IMR-90 (cell line): ENCODE measurements at regions not wholly inside any gene's neighbourhood (a gene's known extent, or its start where the extent isn't known, plus 50 kb on each side); places are given as distances from the start of the nearest gene placed in this dataset.

Experiments
- ATAC-seq: fragments of 200-7000 bp; cut with Tn5 transposase; 2 replicates; pipeline ENCODE4 v1.9.1; 2020; ENCODE audit warnings: low read depth, mild to moderate bottlenecking, moderate library complexity
- BruUV-seq: library from RNA; stranded (reverse); fragments of 400-500 nt; replicated peaks from 2 replicates; lab custom pipeline; 2021; lab: Mats Ljungman, UMichigan
- CTCF ChIA-PET: fragments of 300-600 bp; formaldehyde crosslinking; extraction: SDS; loops from one replicate; lab custom pipeline; 2021; ENCODE audit warnings: antibody characterized with exemption; lab: Yijun Ruan, JAX
- POLR2A ChIA-PET: fragments of 300-600 bp; sonication (Branson Sonifier 250); formaldehyde crosslinking; loops from one replicate; lab custom pipeline; 2022; ENCODE audit warnings: antibody characterized with exemption; ENCODE audit not compliant: unreplicated experiment; lab: Charles Lee
- DNase-seq: peaks from one replicate; pipeline ENCODE4 v3.0.0; 2013
- H2AFZ ChIP-seq: replicated peaks from 2 replicates; pipeline ENCODE3; 2013; ENCODE audit warnings: low read length, mild to moderate bottlenecking; ENCODE audit not compliant: poor library complexity
- H2AK5ac ChIP-seq: 2 replicates; pipeline ENCODE4 v1.6.1; 2013; ENCODE audit warnings: low read depth, low read length, inconsistent platforms
- H2AK9ac ChIP-seq: replicated peaks from 2 replicates; pipeline ENCODE3; 2013; ENCODE audit warnings: mild to moderate bottlenecking, low read depth, low read length, moderate library complexity; ENCODE audit not compliant: poor library complexity
- H2BK120ac ChIP-seq: 2 replicates; pipeline ENCODE4 v1.6.1; 2013; ENCODE audit warnings: low read depth, low read length, inconsistent platforms
- H2BK15ac ChIP-seq: 3 replicates; pipeline ENCODE4 v1.6.1; 2013; ENCODE audit warnings: low read depth, low read length, inconsistent platforms
- H2BK20ac ChIP-seq: 2 replicates; pipeline ENCODE4 v1.6.1; 2013; ENCODE audit warnings: low read depth, mild to moderate bottlenecking, inconsistent platforms, low read length, moderate library complexity
- H2BK5ac ChIP-seq: 2 replicates; pipeline ENCODE4 v1.6.1; 2013; ENCODE audit warnings: mild to moderate bottlenecking, low read depth, low read length, inconsistent platforms; ENCODE audit not compliant: poor library complexity, severe bottlenecking
- H3K14ac ChIP-seq: replicated peaks from 2 replicates; pipeline ENCODE4 v1.6.1; 2013; ENCODE audit warnings: low read depth, low read length, inconsistent platforms
- H3K18ac ChIP-seq: 2 replicates; pipeline ENCODE4 v1.6.1; 2013; ENCODE audit warnings: low read depth, low read length, control low read depth
- H3K23ac ChIP-seq: 2 replicates; pipeline ENCODE4 v1.6.1; 2013; ENCODE audit warnings: low read depth, low read length, inconsistent platforms
- H3K27ac ChIP-seq: 2 replicates; pipeline ENCODE4 v1.5.1; 2013; ENCODE audit warnings: mild to moderate bottlenecking, control low read depth, low read length; ENCODE audit not compliant: insufficient read depth
- H3K27me3 ChIP-seq: 2 replicates; pipeline ENCODE4 v1.6.1; 2013; ENCODE audit warnings: low read length; ENCODE audit not compliant: control insufficient read depth, insufficient read depth
- H3K36me3 ChIP-seq: 2 replicates; pipeline ENCODE4 v1.6.1; 2013; ENCODE audit warnings: low read length, mixed read lengths; ENCODE audit not compliant: control insufficient read depth, insufficient read depth
- H3K4ac ChIP-seq: 2 replicates; pipeline ENCODE4 v1.6.1; 2013; ENCODE audit warnings: low read depth, low read length, inconsistent platforms
- H3K4me1 ChIP-seq: 2 replicates; pipeline ENCODE4 v1.6.1; 2013; ENCODE audit warnings: low read length, mixed read lengths; ENCODE audit not compliant: control insufficient read depth, insufficient read depth
- H3K4me2 ChIP-seq: 2 replicates; pipeline ENCODE4 v1.6.1; 2013; ENCODE audit warnings: low read depth, mild to moderate bottlenecking, control low read depth, low read length, moderate library complexity
- H3K4me3 ChIP-seq: 2 replicates; pipeline ENCODE4 v1.5.1; 2013; ENCODE audit warnings: low read depth, mild to moderate bottlenecking, control low read depth, low read length, moderate library complexity; ENCODE audit not compliant: insufficient read depth
- H3K56ac ChIP-seq: 2 replicates; pipeline ENCODE4 v1.6.1; 2013; ENCODE audit warnings: low read length, inconsistent platforms; ENCODE audit not compliant: insufficient read depth; ENCODE audit errors: extremely low read depth
- H3K79me1 ChIP-seq, 2 experiments: 2 replicates each; pipeline ENCODE4 v1.6.1; 2013; ENCODE audit warnings: low read length in 2 of 2, inconsistent platforms in 1 of 2, low read depth in 1 of 2
- H3K9ac ChIP-seq: 2 replicates; pipeline ENCODE4 v1.6.1; 2013; ENCODE audit warnings: low read depth, low read length, control low read depth
- H3K9me1 ChIP-seq: 2 replicates; pipeline ENCODE4 v1.6.1; 2013; ENCODE audit warnings: low read length, inconsistent platforms; ENCODE audit not compliant: insufficient read depth
- H3K9me3 ChIP-seq: 2 replicates; pipeline ENCODE4 v1.6.1; 2013; ENCODE audit warnings: low read length; ENCODE audit not compliant: control insufficient read depth, insufficient read depth
- H4K20me1 ChIP-seq: 2 replicates; pipeline ENCODE4 v1.6.1; 2013; ENCODE audit warnings: low read length, inconsistent platforms; ENCODE audit not compliant: insufficient read depth
- H4K5ac ChIP-seq: 2 replicates; pipeline ENCODE4 v1.6.1; 2013; ENCODE audit warnings: mild to moderate bottlenecking, low read depth, low read length, control low read depth
- H4K8ac ChIP-seq, 2 experiments: 2 replicates each; pipeline ENCODE4 v1.6.1; 2013; ENCODE audit warnings: low read depth in 2 of 2, low read length in 2 of 2, control low read depth in 1 of 2, inconsistent platforms in 1 of 2
- H4K91ac ChIP-seq: 2 replicates; pipeline ENCODE4 v1.6.1; 2013; ENCODE audit warnings: low read depth, low read length, inconsistent platforms; ENCODE audit not compliant: insufficient read depth
- BHLHE40 ChIP-seq: fragments of 150-350 bp; IDR thresholded peaks from 2 replicates; pipeline ENCODE4 v1.6.1; 2016; ENCODE audit warnings: mild to moderate bottlenecking, low read depth, low read length
- CEBPB ChIP-seq: IDR thresholded peaks from 2 replicates; pipeline ENCODE4 v1.6.1; 2012; ENCODE audit warnings: low read depth, low read length, improper control_type of control experiment
- CHD1 ChIP-seq: IDR thresholded peaks from 2 replicates; pipeline ENCODE4 v1.6.1; 2012; ENCODE audit warnings: low read depth, low read length, improper control_type of control experiment
- CTCF ChIP-seq: conservative IDR thresholded peaks from 2 replicates; pipeline ENCODE4 v1.5.1; 2012; ENCODE audit warnings: mild to moderate bottlenecking, low read depth, low read length, improper control_type of control experiment
- ELK1 ChIP-seq: fragments of 150-350 bp; IDR thresholded peaks from 2 replicates; pipeline ENCODE4 v1.6.1; 2016; ENCODE audit warnings: low read depth, mild to moderate bottlenecking, low read length, moderate library complexity, borderline replicate concordance
- FOS ChIP-seq: fragments of 150-350 bp; IDR thresholded peaks from 2 replicates; pipeline ENCODE4 v1.6.1; 2016; ENCODE audit warnings: low read depth, low read length
- MAFK ChIP-seq: IDR thresholded peaks from 2 replicates; pipeline ENCODE4 v1.6.1; 2012; ENCODE audit warnings: low read depth, low read length, improper control_type of control experiment
- MAZ ChIP-seq: IDR thresholded peaks from 2 replicates; pipeline ENCODE4 v1.6.1; 2012; ENCODE audit warnings: low read depth, mild to moderate bottlenecking, low read length, improper control_type of control experiment, moderate library complexity, borderline replicate concordance
- MXI1 ChIP-seq: IDR thresholded peaks from 2 replicates; pipeline ENCODE4 v1.6.1; 2012; ENCODE audit warnings: low read depth, mild to moderate bottlenecking, low read length, moderate library complexity, borderline replicate concordance
- NFE2L2 ChIP-seq: fragments of 150-350 bp; IDR thresholded peaks from 2 replicates; pipeline ENCODE4 v1.6.1; 2016; ENCODE audit warnings: low read depth, mild to moderate bottlenecking, low read length
- POLR2A ChIP-seq: IDR thresholded peaks from 2 replicates; pipeline ENCODE4 v1.6.1; 2012; ENCODE audit warnings: mild to moderate bottlenecking, low read depth, low read length
- RAD21 ChIP-seq: IDR thresholded peaks from 2 replicates; pipeline ENCODE4 v1.6.1; 2012; ENCODE audit warnings: low read length, improper control_type of control experiment
- RCOR1 ChIP-seq: IDR thresholded peaks from 2 replicates; pipeline ENCODE4 v1.6.1; 2012; ENCODE audit warnings: mild to moderate bottlenecking, low read length, improper control_type of control experiment; ENCODE audit not compliant: insufficient replicate concordance
- RFX5 ChIP-seq: IDR thresholded peaks from 2 replicates; pipeline ENCODE4 v1.8.0; 2012; ENCODE audit warnings: low read depth, mild to moderate bottlenecking, low read length, moderate library complexity
- SMC3 ChIP-seq: fragments of 150-350 bp; IDR thresholded peaks from 2 replicates; pipeline ENCODE4 v1.6.1; 2016; ENCODE audit warnings: low read depth, mild to moderate bottlenecking, antibody characterized with exemption, low read length, moderate library complexity
- USF2 ChIP-seq: fragments of 150-350 bp; IDR thresholded peaks from 2 replicates; pipeline ENCODE4 v1.6.1; 2017; ENCODE audit warnings: mild to moderate bottlenecking, antibody characterized with exemption, low read length, low read depth
- WGBS, 2 experiments: methylation state at CpG; one replicate each; pipeline versions ENCODE4 v1.1.5 to v1.1.7; 2013; ENCODE audit warnings: missing lambda C conversion rate in 2 of 2; ENCODE audit not compliant: insufficient read length in 1 of 2; ENCODE audit errors: extremely low coverage in 2 of 2; 5-methylcytosine and 5-hydroxymethylcytosine counted together
- dilution Hi-C: fragments of 300-500 bp; cut with HindIII; formaldehyde crosslinking; loops from one replicate; pipeline ENCODE4 v1.14.3; 2018; ENCODE audit warnings: low sequenced_read_pairs; ENCODE audit not compliant: unreplicated experiment
- in situ Hi-C: fragments of 300-500 bp; cut with MboI; formaldehyde crosslinking; loops from 3 replicates; pipeline ENCODE4 v1.14.3; 2019; ENCODE audit warnings: low sequenced_read_pairs, inconsistent platforms, mixed read lengths
- intact Hi-C: fragments of 100-400 bp; cut with micrococcal nuclease; formaldehyde crosslinking; loops from 2 replicates; pipeline ENCODE4 v1.10.0; 2022

GRCh38 chr22:26857169-26857568 is 199.8 kb downstream of the MIAT start:
- Histone ChIP-seq H2BK120ac (no peak overlapping the region), H3K27ac (no peak overlapping the region), H2BK15ac (no peak overlapping the region), H3K9me1 (no peaks in the 10 kb centered on the region), H4K91ac (no peak overlapping the region), H3K27me3 (peaks cover 29% of the 10 kb centered on the region), H4K8ac (no peak overlapping the region), H3K4me2 (no peak overlapping the region), H3K4me3 (no peak overlapping the region), H3K23ac (no peak overlapping the region), H3K36me3 (no peaks in the 10 kb centered on the region), H4K20me1 (no peaks in the 10 kb centered on the region), H2AK5ac (no peak overlapping the region), H3K9me3 (0 out of 2 replicates have a peak, but pooled peaks cover 2% of the 10 kb centered on the region), H3K4me1 (no peaks in the 10 kb centered on the region), H3K18ac (no peak overlapping the region), H3K4ac (no peak overlapping the region), H2AK9ac (no peak overlapping the region), H2BK20ac (no peak overlapping the region), H2BK5ac (no peak overlapping the region), H4K5ac (no peak overlapping the region), H3K9ac (no peak overlapping the region), H3K14ac (no peak overlapping the region), H3K56ac (no peak overlapping the region), H2AFZ (no peak overlapping the region), H3K79me1 (no peaks in the 10 kb centered on the region)
- ATAC-seq (no peak), DNase-seq (no peak)
- intact Hi-C loops, result no loop called here
- ChIA-PET CTCF (interaction anchor here (1.8 kb wide), 1 partner anchor 9 kb away, joined by 7 read pairs; no protein-coding TSS in a partner anchor), POLR2A (no interaction called here)
- dilution Hi-C loops, result no loop called here
- TF ChIP-seq CEBPB, result no peak
- no peak for TF ChIP-seq ELK1
- no peak for TF ChIP-seq FOS
- TF ChIP-seq MAFK, result no peak
- no peak for TF ChIP-seq CTCF
- TF ChIP-seq BHLHE40, result no peak
- TF ChIP-seq POLR2A, result no peak
- TF ChIP-seq RAD21, result no peak
- TF ChIP-seq NFE2L2, result no peak
- TF ChIP-seq MXI1, result no peak
- TF ChIP-seq SMC3, result no peak
- no peak for TF ChIP-seq RCOR1
- TF ChIP-seq CHD1, result no peak
- no peak for TF ChIP-seq RFX5
- TF ChIP-seq MAZ, result no peak
- no peak for TF ChIP-seq USF2
- WGBS, 2 experiments, result 51% methylated on average over 4 of the region's 5 CpGs; no CpG with 5 or more reads in 1 of the 2 experiments
- in situ Hi-C loops, result no loop called here
- BruUV-seq, result no TSS peak
